ENCODE measurements at regions not wholly inside any gene's neighbourhood (a gene's known extent, or its start where the extent isn't known, plus 50 kb on each side); places are given as distances from the start of the nearest gene placed in this dataset.
A peak's percentile ranks its signal among the peaks of the same experiment; 100 is the strongest.

DNA sequence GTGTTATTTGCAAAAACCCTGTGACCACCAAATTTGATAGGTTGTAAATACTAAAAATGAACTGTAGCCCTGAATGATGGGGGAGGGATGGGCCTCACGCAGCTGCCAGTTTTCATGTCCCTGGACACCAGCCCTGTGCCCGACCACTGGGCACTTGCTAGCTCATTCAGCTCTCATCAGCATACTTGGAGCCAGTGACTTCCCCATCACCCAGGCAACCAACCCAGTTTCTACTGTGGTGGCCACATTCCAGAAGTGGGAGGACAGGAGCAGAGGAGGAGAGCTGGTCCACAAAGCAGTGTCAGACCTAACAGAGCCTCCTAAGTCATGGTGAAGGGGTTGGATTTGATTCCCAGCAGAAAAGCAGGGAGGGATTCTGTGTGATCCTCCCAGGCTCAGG is 128.2 kb downstream of the CPEB2 start:
- no peak for DNase-seq

DNA sequence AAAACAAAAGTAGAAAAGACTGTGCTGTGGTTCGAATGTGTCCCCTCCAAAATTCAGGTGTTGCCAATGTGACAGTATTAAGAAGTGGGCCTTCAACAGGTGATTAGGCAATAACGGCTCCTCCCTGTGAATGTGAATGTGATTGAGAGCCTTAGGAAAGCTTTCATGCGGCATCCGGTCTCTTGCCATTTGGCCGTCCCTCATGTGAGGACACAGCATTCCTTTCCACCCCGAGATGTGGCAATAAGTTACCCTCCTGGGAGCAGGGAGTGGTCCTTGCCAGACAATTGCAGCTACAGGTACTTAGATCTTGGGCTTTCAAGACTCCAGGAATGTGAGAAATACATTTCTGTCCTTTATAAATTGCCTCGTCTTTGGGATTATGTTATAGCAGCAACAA is 129.3 kb downstream of the CPEB2 start:
- DNase-seq: no peak

DNA sequence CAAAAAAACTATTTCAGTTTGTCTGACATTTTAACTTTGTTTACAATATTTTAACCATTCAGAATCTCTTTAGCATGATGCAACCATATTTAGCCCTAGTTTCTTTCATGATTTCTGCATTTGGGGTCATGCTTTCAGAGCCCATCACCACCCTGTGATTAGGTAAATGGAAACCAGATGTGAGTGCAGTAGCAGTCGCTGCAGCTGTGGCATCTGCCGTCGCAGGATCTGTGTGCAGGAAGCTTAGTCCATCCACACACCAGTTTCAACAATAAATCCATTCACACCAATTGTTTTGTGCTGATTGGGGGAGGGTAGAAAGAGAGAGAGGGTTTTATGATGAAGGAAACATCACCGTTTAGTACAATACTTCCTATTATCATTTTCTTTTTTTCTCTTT is 130.5 kb downstream of the CPEB2 start:
- peak; percentile 2 for DNase-seq

DNA sequence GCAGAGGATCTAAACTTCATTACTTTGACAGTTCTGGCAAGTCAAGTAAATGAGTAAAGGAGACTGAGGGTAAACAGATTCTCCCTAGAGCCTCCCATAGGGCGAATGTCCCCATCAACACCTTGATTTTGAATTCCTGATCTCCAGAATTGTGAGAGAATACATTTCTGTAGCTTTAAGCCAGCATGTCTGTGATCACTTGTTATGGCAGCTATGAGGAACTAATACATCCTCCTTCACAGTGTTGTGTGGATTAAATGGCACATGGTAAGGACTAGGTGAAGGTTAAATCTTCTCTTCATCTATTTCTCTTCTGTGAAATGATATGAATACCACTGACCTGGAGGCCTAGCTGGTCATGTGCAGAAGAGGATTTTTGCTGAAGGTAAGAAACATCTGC is 137.3 kb downstream of the CPEB2 start:
- DNase-seq: no peak

DNA sequence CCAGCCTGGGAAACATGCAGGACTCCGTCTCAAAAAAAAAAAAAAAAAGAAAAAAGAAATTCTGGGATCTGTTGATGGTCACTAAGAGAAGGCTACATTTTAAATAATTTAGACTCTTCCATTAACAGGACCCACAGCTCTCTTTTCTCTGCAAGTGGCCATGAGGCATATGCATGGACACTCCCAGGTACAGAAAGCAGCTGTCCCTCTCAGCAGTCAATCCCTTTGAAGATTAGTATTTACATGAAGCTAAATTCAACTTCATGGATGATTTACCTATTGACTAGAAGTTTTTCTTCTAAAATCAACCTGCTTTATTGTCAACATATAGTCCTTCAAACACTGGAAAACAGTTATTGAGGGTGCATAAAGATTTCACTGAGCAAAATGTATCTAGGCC is 139.9 kb downstream of the CPEB2 start:
- no peak for DNase-seq

DNA sequence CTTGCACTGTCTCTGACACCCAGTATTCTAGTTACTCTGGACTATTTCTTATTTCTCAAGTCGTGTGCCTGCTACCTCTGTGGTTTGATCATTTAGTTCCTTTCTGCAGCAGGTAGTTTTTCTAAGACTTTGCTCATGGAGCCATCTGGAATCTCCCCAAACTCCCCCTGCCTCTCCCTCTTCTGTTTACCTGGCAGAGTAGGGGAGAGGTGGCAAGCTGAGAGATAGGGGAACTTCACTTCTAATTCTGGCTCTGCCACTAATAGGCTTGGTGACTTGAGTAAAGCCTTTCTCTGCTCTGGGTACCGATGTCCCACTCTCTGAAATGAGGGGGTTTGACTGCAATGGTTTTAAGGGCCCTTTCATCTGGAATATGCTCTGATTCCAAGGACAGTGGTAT is 141.3 kb downstream of the CPEB2 start:
- no peak for DNase-seq

DNA sequence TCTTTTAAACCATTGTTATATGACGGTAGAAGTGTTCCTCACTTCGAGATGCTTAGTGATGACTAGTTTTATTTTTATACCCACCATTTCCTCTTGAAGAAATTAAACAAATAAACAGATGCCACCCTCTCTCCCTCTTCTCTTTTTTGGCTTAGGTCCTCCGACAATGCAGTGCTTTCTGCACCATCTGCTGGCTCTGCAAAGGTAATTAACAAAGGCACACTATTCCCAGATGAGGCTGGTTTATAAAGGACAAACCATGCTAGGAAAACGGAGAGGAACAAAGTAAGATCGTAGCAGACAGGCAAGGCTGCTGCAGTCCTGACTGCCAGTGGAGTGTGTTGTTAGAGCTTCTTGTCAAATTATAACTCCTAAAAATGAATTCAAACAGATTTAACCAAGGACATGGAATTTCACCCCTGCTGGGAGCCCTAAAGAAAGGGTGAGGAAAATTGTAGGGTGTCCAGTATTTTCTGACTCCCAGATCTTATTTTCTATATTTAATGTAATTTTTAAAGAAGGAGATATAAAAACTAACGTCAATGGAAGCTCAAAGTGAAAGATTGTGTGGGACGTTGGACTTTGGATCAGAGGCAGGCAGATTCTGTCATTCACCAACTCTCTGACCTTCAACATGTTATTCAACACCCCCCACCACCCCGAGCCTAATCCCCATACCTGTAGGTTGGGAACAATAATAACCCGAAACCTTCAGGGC is 142.1 kb downstream of the CPEB2 start:
- DNase-seq: no peak

DNA sequence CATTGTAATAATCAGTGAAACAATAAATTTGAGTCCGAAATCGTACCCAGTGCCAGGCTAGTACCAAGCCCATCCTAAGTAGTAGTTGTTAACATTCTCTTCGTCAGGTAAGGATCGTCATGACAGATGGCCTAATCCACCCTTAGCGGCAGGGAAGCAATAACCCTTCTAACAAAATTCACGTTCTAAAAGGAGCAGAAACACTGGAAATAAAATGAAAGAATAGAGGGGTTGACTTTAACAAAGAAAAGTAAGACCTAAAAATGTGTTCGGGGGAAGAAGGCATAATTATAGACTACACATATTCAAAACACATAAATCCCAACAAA is 142.7 kb downstream of the CPEB2 start:
- DNase-seq: no peak

DNA sequence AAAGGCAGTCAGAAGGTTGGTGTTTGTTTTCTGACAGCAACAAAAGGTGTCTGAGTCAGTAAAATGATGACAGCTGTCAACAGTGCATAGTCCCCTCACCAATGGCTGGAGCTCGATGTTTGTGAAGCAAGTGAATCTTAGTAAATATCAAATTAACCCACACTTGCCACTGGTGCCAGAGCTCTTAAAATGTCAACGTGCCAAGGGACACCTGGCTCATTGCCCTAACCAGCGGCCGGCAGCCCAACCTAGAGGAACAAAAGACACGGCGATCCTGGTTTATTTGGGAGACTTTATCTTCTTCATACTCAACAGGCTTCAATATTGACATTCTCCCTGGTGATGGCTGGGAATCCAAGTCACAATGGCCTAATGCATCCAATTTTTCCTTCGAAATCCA is 143.4 kb downstream of the CPEB2 start:
- no peak for DNase-seq

DNA sequence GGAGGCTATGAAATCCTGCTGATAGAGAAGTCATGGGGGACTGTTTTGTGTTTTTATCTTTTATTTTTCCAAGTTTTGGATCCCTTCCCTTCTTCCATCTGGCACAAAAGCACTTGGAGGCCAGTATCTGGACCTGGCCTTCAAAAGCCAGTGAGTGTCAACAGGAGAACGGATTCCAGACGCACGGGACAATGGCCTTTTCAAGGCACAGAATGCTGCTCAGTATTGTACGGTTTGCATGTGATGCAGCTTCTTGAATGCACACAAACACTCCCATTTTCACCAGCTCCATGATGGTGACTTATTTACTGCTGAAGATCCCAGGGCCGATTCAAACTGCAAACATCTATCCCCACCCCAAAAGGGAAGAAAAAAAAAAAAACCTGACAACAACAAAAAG is 145.4 kb downstream of the CPEB2 start:
- DNase-seq: no peak

DNA sequence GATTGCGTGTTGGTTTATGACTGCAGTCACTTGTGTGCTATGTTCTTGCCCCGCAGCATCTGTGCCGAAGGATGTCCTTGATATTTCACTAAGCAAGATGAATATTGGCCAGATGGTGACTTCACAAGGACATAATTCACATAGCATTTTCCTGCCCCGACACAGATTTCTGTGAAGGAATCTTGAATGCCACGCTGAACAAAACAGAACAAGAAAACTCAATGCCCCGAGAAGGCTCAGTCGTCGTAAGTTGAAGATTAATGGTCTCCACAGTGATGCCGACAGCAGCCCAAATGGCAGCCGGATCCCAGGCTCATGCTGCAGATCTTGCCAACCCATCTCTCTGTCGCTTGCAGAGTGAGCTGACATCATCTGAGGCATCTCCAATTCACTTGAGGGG is 145.9 kb downstream of the CPEB2 start:
- no peak for DNase-seq

DNA sequence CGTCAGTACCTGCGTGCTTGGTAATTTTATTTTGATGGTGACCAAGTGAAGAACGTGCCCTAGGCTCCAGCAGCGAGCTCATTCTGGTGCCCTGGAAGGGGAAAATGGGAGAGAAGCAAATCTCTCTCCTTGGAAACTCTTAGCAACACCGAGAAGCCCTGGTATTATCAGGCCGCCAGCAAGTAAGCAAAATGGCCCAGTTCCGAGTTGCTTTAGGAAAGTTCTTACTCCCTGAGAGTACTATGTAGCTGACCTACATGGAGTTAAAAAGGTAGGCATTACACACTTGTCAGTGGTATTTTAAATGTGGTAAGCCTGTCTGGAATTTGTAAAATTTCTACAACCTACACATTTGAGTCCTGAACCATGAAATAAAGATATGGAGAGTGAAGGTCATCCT is 146.4 kb downstream of the CPEB2 start:
- no peak for DNase-seq

DNA sequence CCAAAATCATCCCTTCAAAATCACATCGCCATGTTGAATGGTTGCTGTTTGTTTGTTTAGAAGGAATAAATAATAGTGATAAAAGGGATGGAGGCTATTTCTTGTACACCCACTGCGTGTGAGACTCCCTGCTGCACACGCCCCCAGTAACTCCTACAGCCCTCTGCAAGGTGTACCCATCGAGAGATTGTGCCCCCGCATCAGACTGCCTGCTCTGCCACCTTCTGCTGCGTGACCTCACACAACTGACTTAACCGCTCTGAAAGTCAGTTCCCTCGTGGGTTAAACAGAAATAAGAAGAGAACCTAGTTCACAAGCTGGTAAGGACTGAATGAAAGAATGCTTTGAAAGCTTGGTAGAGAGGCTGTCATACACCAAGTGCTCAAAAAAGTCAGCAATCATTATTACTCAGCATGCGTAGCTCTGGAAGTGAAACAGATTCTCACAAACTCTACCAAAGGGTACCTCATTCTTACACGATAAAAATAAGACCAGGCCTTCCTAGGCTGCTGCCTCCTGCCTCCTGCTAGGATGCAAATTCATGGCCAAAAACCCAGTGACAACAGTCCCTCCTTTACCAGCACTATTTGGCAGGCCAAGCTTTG is 147.1 kb downstream of the CPEB2 start:
- no peak for DNase-seq

DNA sequence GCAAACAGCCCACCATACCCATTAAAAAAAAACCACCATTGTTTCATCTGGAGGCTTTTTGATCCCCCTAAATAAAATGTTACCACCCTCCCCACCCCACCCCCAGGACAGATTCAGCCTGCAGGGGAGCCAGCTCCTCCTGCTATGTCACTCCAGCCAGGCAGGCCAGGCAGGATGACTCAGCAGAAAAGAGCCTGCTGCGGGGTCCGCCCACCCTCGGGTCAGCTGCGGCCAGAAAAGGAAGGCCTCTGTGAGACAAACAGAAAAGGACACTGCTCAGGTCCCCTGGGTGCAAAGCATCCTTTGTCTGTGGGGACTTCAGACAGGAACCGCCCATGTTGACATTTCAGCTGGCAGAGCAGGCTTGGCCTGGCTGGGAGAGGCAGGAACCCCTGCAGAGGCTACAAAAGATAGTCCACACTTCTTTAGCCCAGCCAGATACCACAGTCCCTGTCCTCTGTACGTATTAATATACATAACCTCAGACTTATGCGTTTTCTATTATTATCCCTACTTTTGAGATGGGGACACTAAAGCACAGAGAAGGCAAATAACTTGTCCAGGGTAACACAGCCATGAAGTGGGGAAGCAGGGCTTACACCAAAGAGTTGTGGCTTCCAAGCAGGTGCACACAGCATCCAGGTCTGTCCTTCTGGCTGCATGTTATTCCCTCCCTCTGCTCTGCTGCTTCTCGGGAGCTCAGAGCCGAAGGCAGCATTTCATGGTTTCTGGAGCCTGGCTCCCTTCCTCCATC is 147.7 kb downstream of the CPEB2 start:
- DNase-seq: peak; percentile 51

DNA sequence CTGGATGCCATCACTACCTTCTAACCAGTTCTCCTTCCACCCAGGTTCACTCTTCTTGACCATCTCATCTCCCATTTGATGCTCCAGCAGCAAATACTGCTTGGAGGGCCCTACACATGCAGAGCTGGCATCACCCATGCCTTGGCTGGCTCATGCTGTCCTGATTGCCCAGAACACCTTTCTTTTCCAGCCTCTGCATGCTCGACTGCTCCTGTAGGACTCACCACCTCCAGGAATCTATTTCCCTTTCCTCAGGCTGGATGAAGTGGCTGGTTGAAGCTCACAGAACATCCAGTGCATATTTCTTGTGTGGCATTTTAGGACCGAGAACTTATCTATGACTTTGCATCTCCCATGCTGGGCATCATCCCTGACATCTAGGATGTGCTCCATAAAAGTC is 148.3 kb downstream of the CPEB2 start:
- DNase-seq: no peak

DNA sequence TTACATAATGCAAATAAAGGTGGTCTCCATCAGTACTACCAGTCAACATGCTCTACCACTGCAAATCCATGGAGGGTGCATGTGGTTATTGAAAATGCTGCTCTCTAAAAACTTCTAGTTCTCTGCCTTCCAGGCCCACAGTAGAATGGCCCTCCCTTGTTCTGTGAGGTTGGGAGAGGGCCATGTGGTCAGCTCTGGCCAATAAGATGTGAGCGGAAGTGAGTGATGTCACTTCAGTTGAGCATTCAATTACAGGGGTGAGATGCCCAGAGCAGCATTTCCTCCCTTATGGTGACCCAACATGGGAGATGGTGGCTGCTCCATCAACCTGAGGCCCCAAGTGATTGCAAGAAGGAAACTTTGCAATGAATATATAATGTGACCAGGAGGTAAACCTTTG is 148.8 kb downstream of the CPEB2 start:
- no peak for DNase-seq

DNA sequence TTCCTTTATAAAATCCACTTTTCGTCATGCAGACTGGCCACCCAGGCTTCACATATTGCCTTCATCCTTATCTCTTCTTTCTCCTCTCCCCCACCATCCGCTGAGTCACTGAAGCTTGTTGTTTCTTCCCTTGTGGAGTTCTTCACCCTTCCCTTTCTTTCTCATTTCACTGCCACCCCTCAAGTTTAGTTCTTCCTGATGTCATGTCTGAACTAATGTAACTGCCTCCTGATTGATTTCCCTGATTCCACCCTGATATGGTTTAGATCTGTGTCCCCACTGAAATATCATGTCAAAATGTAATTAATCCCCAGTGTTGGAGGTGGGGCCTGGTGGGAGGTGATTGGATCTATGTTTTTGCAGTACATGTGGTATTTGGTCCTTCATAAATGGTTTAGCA is 151.4 kb downstream of the CPEB2 start:
- DNase-seq: no peak

DNA sequence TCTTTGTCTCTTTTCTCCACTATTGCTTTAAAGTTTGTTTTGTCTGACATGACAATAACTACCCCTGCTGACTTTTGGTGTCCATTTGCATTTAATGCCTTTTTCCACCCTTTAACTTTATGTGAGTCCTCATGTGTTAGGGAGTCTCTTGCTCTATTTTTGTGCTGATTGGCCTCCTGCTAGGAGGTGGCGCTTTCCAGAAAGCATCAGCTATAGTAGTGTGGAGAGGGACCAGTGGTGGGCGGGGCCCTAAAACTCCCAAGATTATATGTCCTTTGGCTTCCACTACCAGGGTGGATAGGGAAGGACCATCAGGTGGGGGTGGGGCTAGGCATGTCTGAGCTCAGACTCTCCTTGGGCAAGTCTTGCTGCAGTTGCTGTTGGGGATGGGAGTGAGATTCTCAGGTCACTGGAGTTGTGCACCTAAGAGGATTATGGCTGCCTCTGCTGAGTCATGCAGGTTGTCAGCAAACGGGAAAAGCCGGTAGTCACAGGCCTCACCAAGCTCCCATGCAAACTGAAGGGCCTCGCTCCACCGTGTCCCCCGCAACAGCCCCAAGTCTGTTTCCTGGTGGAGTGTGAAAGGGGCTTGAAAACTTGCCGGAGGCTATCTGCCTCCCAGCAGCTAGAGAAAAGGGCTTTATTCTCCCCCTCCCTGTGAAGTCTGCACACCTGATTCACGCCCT is 156.3 kb downstream of the CPEB2 start:
- no peak for DNase-seq

DNA sequence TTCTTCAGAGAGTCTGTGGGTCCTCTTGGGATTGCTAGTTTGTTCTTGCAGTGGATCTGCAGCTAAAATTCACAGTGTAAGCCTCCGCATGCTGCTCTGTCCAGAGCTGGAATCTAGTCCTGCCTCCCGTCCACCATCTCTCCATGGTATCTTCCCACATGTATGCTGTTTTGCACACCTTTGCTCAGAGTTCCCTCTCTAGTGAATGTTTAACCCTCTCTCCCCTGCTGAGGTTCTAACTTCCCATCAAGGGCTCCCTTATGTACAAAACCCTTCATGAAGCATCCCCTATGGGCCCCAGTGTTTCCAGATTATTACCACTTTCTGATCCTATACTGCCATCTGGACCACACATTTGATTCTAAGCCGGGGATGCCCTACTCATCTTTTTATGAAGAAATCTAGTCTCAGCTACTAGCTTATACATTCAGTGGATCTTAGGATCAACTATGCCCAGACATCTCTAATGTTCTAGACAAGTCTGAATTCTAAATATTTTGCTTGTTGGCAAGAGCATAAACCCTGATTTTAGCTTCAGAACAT is 157.3 kb downstream of the CPEB2 start:
- no peak for DNase-seq

DNA sequence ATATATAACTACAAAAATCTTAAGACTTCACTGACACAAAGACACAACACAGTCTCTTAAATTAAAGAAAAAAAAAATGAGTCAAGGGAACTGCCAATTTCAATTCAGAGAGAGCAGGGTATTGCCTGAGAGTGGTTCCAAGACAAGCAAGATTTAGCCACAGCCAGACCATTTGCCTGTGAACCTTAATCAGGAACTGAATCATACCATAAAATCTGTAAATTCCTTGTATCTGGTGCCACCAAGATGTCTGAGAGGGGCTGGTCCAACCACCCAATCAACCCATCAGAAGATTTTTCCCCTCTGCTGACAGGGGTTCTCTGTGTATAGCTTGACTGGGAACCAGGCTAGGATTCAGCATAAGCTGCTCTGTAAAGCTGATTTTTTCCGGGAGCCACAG is 159.2 kb downstream of the CPEB2 start:
- no peak for DNase-seq

DNA sequence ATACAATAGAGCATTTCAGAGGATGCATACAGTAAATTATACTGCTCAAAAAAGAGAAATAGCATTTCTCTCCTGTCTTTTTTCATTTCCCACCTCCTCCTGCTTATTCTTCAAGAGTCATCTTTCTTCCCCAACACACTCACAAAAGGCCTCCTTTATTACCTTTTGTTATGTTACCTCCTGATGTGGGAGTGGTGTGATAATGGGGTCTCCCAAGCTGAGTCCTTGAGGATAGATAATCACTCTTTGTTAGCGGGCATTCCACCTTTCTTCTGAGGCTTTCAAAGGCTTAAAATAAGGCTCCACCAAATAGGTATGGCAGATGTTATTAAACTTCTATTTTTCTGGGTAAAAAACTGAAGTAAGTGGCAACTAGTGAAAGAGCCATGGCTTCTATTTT is 159.8 kb downstream of the CPEB2 start:
- no peak for DNase-seq

DNA sequence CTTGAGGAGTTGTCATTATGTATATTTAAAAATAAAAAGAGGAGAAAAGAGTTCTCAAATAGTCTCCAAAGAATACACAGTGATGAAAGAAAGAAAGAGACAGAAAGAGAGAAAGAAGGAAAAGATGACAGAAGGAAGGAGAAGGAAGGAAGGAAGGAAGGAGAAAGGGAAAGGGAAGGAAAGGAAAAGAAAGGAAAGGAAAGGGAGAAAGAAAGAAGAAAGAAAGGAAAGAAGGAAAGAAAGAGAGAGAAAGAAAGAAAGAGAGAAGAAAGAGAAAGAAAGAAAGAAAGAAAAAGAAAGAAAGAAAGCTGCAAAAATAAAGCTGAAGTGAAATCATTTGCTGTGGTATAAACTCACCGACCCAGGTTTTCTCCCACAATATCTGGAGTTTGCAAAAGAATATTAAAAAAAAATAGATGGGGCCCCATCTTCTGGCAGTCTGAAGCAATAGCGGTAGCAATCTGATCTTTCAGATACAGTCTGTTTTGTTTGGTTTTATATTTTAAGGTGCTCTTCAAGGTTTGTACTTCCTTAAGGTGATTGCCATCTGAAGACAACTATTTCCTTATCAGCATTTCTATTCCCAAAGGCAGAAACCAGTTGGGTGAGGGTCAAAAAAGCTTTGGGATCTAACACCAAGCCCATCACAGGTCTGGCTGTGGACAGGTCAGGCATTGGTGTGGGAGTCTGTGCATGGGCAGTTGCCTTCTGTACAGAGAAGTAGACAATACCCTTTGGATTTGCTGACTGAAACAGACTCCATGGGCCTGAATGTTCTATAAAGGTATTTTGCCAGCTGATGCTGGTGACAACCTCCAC is 160.4 kb downstream of the CPEB2 start:
- peak; percentile 47 for DNase-seq

DNA sequence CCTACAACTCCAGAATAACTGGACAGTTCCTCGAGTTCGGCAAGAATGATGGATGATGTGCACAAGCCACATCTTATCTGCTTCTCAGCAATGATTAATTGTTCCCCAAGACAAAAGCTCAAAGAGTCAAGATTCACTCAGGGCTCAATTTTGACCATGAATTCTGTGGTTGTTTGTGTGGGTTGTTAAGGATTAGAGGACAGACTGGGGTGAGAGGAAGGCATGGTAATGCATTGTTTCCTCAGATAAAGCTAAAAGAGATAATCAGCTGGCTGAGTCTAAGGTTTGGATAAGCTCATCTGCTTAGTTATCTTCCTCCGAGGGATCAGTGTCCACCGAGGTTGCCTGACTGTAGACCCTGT is 161.0 kb downstream of the CPEB2 start:
- DNase-seq: no peak

All from HCEC 1CT (cell line).